GM15510 (cell line): ENCODE measurements at regions not wholly inside any gene's neighbourhood (a gene's known extent, or its start where the extent isn't known, plus 50 kb on each side); places are given as distances from the start of the nearest gene placed in this dataset.
A peak's percentile ranks its signal among the peaks of the same experiment; 100 is the strongest.

ENCODE experiments used
- POLR2A ChIP-seq: IDR thresholded peaks from 3 replicates; pipeline ENCODE4 v1.6.1; 2011; ENCODE audit warnings: borderline replicate concordance; ENCODE audit not compliant: insufficient read length; ENCODE audit errors: extremely low read depth

DNA sequence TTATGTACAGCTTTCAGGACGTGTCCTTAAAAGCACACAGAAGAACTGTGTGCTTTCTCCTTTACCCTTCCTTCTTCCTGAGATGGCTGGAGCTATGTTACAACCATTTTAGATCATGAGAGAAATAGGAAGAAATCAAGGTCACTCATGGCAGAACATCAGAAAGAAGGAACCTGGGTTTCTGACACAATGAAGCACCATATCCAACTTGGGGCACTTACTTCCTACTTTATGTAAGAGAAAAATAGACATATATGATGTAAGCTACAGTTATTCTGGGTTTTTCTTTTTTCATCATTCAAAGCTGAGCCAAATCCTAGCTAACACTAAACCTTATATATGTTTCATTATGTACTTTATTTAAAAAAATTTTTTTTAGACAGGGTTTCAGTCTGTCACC, 79.5 kb downstream of the FAM161A start:
- no peak for TF ChIP-seq POLR2A

DNA sequence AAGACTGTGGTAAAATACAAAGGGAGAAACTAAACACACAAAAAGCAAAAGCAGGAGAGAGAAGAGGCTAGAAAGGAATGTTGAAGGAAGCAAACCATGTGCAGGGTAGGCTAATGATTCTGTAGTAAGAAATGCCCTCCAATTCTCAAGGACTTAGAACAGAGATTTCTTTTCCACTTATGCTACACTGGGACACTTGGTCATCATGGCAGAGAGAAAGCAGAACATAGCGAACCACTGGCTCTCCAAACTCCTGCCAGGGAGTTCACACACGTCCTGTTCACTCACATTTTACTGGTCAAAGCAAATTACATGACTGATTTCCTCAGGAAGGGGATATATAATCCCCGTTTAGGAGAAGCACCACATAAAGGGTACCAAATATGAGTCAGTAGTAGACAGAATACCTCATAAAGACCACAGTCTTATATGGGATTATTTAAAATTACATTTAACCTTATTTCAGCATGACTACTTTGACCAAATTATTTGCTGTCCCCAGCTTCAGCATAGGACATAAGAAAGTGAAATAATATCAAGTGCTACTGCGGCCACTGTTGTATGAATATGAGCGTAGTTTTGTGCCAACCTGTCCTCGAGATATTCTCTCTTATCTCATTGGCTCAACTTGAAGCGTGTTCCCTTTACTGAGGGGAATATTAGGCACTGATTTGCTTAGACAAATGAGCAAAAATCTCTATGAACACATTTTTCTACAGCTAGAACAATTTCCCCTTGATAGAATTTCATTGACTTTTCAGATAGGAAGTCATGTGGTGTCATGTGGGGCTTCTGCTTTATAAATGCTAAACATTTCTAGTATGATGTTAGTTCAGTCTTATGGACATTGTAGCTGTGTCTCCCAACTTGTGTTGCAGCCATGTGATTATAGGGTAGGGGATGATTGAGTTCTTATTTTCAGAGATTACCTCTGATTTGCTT, 81.7 kb downstream of the FAM161A start:
- no peak for TF ChIP-seq POLR2A

DNA sequence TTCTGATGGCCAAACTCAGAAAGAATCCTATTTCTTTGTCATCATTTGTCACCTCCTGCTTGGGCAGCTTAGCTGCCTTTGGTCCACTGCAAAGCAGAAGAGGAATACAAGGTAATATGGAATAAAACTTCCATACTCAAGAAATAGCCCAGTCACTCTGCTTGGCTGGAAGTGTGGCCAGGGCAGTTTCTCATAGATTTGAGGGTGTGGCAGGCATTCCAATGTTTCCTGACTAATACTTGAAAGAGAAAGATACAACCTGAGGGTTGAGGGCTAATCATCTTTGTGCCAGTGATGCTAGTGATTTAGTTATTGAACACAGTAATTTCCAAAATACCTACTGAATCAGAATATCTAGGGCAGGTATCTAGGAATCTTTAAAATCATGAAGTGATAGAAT, 83.1 kb downstream of the FAM161A start:
- no peak for TF ChIP-seq POLR2A

DNA sequence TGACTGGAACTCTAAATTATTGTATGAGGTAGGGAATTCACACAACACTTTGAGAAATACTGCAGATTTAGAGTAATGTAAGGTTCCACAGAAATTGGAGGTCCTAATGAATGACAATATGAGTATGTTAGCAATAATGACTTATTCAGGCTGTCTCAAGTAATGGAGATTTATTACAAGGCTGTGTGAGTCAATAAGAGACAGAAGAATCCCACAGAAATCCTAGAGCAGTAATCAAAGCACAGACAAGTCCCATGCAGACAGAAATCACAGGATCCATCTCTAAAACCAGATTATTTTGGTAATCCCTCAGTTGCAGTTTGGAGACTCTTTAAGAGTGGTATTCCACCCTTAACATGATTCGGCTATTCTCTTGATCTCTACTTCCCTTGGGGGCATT, 83.6 kb downstream of the FAM161A start:
- no peak for TF ChIP-seq POLR2A

DNA sequence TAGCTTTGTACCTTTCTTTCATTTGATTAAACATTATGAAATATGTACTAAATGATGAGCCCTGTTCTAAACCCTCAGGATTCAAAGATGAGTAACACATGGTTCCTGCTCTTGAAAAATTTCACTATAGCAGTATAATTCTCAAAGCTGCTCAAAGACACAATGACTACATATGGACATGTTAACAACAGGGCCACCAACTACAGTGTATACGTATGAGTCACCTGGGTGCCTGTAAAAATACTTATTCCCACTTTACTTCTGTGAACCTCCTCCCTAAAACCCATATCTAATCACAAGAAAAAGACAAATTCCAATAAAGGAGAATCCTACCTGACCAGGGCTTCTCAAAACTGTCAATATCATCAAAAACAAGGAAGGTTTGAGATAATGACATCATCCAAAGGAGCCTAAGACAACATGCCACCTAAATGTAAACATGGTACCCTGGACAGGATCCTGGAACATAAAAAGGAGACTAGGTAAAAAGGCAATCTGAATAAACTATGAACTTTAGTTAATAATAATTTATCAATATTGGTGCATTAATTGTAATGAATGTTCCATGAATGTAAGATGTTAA, 84.7 kb downstream of the FAM161A start:
- no peak for TF ChIP-seq POLR2A

DNA sequence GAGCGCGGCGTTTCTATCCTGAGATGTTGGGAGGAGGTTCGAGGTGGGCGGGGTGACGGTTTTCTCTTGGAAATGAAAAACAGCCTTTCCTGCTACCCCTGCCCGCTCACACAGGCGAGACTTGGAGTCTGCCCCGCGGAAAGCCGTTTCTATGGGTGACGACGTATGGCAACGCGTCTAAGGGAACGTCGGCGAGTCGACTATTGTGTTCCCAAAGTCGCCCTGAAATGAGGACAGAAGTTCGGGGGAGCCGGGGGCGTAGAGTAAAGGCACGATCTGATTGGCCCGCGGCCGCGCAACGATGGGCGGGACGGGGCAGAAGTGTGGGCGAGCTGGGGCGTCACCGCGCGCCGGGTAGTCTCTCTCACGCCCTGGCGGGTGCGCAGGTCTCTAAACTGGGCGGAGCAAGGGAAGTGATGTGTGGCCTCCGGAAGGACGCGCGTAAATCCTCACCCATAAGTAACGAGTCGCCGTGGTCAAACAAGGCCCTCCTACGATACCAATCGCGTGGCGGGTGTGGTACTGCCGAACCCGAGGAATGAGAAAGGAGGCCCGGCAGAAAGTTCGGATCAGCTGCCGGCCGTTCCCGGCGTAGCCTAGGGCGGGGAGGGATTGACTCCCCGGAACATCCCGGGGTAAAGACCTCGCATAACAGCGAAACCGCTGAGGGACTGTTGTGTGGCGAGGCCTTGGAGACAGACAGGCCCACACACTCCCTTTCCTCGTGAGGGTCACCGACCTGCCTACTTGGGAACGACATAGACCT, 89.6 kb downstream of the FAM161A start:
- peak; percentile 80 for TF ChIP-seq POLR2A

DNA sequence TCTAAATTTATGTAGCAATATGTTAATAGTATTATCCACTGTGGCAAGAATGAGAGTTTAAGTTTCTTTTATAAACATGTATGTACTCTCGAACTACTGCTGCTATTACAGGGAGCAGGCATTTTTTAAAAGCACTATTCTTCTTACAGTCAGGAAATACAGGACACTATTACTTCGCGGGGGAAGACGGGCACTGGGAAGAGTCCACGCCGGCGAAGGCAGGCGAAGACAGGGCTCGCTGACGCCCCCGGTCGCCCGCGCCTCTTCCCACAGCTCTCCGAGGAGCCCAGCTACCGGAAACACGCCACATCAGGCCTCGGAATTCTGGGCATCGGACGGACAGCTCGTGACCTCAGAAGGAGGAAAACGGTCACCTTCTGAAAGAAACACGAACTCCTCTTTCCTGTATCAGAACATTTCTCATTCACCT, 90.2 kb downstream of the FAM161A start:
- no peak for TF ChIP-seq POLR2A

DNA sequence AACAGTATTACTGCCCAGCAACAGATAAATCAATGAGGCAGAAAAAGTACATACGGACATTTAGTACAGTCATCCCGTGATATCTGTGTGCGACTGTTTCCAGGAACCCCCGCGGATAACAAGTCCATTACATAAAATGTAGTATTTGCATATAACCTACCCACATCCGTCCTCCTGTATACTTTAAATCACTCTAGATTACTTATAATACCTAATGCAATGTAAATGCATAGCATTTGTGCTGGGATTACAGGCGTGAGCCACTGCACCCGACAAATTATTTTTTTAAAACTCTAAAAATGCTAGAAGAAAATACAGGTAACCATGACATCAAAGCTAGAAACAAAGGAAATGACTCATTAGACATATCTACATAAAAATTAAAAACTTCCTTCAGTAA, 91.6 kb downstream of the FAM161A start:
- no peak for TF ChIP-seq POLR2A

DNA sequence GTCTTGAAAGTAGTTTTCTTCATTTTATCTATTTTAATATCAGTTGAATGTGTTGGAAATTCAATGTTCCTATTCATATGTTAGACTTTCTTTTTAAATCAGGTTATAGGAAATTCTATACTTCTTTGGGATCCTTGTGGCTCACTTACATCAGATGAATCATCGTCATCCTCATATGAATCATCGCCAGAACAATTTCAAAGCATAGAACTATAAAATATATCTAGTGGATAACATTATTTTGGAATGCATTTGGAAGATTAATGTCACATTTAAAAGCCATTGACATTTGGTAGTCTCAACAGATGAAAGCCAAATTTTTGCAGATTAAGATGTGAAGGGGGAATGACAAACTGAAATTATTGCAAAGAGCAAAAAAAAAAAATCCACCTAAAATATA, 94.1 kb downstream of the FAM161A start:
- TF ChIP-seq POLR2A = no peak

DNA sequence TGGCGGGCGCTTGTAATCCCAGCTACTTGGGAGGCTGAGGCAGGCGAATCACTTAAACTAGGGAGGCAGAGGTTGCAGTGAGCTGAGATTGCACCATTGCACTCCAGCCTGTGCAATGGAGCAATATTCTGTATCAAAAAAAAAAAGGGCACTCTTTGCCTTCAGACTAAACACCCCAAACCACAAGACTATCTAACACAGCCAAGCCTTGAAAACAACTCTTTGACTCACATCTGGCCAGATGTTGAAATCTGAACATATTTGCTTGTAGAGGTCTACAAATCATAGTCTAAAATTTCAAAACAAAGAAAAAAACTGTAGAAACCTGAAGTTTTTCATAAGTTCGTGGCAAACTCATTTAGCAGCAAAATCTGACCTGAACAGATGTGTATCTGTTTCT, 94.9 kb downstream of the FAM161A start:
- TF ChIP-seq POLR2A = no peak

DNA sequence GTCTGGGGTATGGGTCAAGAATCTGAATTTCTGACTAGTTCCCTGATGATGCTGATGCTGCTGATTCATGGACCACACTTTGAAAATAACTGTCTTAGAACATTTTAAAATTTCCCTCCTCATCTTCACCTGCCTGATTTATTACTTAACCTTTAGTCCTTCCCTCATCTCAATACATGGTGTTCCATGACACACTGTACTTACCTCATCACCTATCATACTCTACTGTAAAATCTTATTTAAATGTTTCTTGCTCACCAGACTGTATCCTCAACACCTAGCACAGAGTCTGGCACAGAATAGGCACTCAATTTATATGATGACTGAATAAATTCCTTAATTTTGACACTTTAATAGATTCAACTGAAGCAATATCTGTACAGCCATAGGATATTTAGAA, 95.7 kb downstream of the FAM161A start:
- no peak for TF ChIP-seq POLR2A

DNA sequence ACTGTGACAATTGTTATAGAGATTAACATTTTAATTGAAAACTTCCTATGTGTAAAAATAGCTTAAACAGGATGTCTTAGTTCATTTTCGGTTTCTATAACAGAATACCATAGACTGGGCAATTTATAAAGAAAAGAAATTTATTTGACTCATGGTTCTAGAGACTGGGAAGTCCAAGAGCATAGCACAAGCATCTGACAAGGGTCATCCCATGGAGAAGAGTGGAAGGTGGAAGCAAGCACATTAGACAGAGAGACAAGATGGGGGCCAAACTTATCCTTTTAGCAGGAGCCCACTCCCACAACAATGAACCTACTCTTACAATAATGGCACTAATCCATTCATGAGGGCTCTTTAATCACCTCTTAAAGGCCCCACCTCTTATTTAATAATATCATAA, 100.3 kb downstream of the FAM161A start:
- no peak for TF ChIP-seq POLR2A

DNA sequence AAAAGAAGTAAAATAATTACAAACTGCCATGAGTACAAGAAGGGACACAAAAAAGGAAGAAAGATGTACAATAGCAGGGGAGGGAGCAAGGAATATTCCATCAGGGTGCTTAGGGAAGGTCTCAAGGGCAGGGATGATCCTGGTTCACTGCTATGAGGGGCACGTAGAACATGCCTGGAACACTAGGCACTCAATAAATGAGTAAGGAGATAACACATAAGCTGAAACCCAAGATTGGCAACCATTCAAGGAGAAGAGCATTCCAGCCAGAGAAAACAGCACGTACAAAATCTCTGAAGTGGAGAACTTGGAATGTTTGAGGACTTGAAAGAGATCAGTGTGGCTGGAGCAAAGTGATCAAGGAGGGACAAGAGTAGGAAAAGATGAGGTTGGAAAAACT, 103.2 kb downstream of the FAM161A start:
- TF ChIP-seq POLR2A = no peak

DNA sequence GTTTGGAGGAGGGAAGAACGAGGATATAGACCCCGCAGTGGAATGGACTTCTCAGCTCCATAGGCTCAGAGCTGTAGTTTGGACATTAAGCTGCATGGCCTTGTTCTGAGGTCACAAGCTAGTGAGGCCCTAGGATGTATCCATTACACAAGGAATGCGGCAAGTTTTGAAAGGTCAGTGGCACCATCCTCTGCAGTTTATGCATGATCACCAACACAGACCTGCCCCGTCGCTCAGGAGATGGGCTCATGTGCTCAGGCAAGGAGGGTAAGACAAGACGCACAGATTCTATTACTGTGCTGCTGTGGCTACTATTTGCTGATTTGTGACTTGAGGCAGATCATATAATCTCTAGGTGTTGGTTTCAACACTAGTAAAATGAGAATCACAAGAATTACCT, 110.9 kb downstream of the FAM161A start:
- no peak for TF ChIP-seq POLR2A

DNA sequence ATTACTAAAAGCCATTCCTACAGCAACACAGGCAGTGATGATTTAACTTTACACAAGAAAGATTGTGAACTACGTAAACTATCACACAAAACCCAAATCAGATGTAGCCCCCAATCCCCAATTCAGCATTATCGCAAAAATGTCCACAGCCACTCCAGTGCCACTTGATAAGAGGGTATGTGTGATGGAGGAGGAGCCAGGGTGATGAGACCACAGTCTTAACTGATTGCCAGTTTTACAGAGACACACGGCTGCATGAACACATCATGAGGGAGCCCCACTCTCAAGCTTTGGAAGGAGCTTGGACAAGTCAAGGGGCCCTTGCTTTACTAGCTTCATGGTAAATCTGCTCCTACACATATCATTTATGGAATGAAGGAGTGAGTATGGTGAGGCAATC, 116.0 kb downstream of the FAM161A start:
- no peak for TF ChIP-seq POLR2A

DNA sequence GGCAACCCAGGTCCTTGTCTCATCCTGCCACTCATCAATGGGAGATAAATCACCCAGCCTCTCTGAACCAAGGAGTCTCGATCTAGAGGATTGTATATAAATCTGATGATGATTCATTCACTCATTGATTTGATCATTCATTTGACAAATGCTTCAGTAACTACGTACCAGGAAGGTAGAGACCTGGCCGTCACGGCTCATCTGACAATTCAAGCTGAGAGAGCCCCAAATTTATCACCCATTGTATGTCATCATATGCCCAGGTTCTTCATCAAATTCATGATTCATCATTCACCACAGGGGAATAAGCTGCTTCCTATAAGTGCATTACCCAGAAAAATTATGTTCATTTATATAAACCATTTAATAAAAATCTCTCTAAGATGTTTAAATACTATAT, 116.9 kb downstream of the FAM161A start:
- no peak for TF ChIP-seq POLR2A

DNA sequence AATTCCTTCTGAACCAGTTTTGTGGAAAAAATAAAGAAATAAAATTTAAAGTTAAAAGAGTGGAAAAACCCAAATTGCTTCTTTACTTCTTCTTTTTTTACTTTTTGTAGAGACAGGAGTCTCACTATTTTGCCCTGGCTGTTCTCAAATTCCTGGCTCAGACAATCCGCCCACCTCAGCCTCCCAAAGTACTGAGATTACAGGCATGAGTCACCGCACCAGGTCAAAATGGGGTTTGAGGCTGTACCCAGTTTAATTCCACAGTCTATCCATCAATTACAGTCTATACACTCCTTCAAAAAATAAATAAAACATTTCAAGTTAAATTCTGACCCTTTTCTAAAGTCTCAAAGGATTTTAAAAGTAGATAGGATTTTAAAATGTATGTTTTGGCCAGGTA, 120.3 kb downstream of the FAM161A start:
- no peak for TF ChIP-seq POLR2A

DNA sequence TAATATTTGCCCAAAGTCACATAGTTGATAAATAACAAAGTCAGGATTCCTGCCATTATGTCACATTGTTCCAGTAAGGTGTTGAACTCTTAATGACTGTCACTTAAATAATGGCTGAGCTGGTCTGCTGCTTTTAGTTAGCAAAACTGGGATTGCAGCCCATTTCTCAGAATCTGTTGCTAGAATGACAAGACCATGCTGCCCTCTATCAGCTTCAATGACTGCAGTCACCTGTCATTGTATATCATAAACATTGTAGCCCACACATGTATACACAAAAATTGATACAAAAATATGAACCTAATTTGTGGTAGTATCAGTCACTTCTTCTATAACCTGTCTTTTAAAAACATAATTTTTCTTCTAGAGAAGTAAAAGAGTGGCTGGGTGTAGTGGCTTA, 121.1 kb downstream of the FAM161A start:
- TF ChIP-seq POLR2A = no peak
